Sigmoid colon (tissue), 4 donors: ENCODE measurements at regions not wholly inside any gene's neighbourhood (a gene's known extent, or its start where the extent isn't known, plus 50 kb on each side); places are given as distances from the start of the nearest gene placed in this dataset.

Experiments
- CTCF ChIP-seq, 4 experiments: fragments of 450-650 bp in 3 of 4; fragments of 200-600 bp in 1 of 4; IDR thresholded peaks; one replicate each; pipeline ENCODE4 v1.5.1; 2016 to 2019; ENCODE audit warnings: antibody characterized with exemption in 4 of 4, mild to moderate bottlenecking in 3 of 4, moderate library complexity in 2 of 4
- POLR2A ChIP-seq, 2 donors: fragments of 450-650 bp; IDR thresholded peaks; one replicate each; pipeline ENCODE4 v1.6.1; 2016; ENCODE audit warnings: antibody characterized with exemption in 2 of 2, mild to moderate bottlenecking in 2 of 2, moderate library complexity in 2 of 2
- POLR2AphosphoS5 ChIP-seq, 4 donors: sonication (generic); formaldehyde crosslinking; IDR thresholded peaks; one replicate each; pipeline ENCODE4 v1.6.1; 2017; ENCODE audit warnings: antibody characterized with exemption in 4 of 4

DNA sequence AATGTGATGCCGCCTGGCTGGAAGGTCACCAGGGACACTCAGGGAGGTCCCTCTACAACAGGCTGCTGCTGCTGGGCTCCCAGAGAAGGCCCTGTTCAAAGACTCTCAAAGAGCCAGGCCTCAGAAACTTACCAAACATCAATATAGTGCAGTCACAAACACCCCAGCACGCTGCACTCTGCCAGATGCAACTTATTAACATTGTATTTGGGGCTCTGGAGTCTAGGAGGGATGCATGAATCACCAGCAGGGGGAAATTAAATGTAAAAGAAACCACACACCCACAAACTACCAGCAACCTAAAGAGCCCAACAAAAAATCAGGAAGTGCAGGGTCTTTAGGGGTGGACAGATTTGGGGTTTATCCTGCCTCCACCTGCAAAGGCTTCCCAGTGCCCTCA, 74.6 kb upstream of the SPATA12 start:
- no peak for TF ChIP-seq CTCF (IDR thresholded peaks at IDR 0.05)
- no peak for TF ChIP-seq POLR2A (IDR thresholded peaks at IDR 0.05)
- no peak for TF ChIP-seq POLR2AphosphoS5 (IDR thresholded peaks at IDR 0.05)
